ENCODE measurements at regions not wholly inside any gene's neighbourhood (a gene's known extent, or its start where the extent isn't known, plus 50 kb on each side); places are given as distances from the start of the nearest gene placed in this dataset.
"Not testable (repeated sequence)": the region's sequence is repeated elsewhere in the genome, so short reads cannot be mapped to it uniquely, and the experiment has no call there.

DNA sequence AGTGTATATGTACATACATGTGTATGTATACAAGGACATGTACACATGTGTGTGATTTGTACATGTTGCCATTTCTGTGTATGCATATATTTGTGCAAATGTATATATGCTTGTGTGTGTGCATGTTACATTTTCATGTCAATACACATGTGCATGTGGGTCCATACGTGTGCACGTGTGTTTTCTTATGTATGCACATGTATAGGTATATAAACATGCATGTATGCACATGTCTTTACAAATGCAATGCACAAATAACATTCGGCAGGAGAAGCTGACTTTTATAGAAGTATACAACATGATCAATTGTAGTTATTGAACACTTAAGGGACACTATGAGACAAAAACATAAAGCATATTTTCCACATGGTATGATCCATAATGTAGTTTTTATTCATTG is 307.4 kb upstream of the SEMA3C start:
- FAIRE-seq, result no peak
- Histone ChIP-seq H3K4me3 (ENCODE audit: control insufficient read depth in 2 of 3, extremely low read depth in 1 of 3, insufficient read depth in 2 of 3, low read depth in 1 of 3, low read length in 3 of 3) (no peak overlapping the region), H2AFZ (ENCODE audit: control insufficient read depth, low read length) (no peak overlapping the region), H3K4me2 (ENCODE audit: control insufficient read depth, extremely low read depth, insufficient read depth, low read depth, low read length) (no peak overlapping the region), H3K36me3 (ENCODE audit: control insufficient read depth in 2 of 2, extremely low read depth in 1 of 2, insufficient read depth in 2 of 2, low read length in 2 of 2) (no peaks in the 10 kb centered on the region), H3K9ac (ENCODE audit: control insufficient read depth, extremely low read depth, insufficient read depth, low read length) (no peak overlapping the region), H3K27me3 (ENCODE audit: control insufficient read depth, extremely low read depth, insufficient read depth, low read length) (no peaks in the 10 kb centered on the region), H3K79me2 (ENCODE audit: control insufficient read depth, insufficient read depth, low read length) (no peaks in the 10 kb centered on the region), H3K27ac (ENCODE audit: control insufficient read depth, insufficient read depth, low read length) (no peak overlapping the region), H4K20me1 (ENCODE audit: control insufficient read depth, extremely low read depth, insufficient read depth, low read length) (no peaks in the 10 kb centered on the region), H3K4me1 (ENCODE audit: control insufficient read depth, extremely low read depth, insufficient read depth, low read length) (no peaks in the 10 kb centered on the region), H3K9me3 (ENCODE audit: control insufficient read depth, low read depth, low read length) (peaks cover 2% of the 10 kb centered on the region), H3K9me1 (ENCODE audit: control insufficient read depth, extremely low read depth, insufficient read depth, low read length) (no peaks in the 10 kb centered on the region)
- dilution Hi-C loops (cut with MboI; ENCODE audit: extremely low pct_ligation_motif_present, low sequenced_read_pairs), result no loop called here
- TF ChIP-seq EZH2 (IDR thresholded peaks at IDR 0.05; ENCODE audit: low read length), result no peak
- TF ChIP-seq, protein P1, sequence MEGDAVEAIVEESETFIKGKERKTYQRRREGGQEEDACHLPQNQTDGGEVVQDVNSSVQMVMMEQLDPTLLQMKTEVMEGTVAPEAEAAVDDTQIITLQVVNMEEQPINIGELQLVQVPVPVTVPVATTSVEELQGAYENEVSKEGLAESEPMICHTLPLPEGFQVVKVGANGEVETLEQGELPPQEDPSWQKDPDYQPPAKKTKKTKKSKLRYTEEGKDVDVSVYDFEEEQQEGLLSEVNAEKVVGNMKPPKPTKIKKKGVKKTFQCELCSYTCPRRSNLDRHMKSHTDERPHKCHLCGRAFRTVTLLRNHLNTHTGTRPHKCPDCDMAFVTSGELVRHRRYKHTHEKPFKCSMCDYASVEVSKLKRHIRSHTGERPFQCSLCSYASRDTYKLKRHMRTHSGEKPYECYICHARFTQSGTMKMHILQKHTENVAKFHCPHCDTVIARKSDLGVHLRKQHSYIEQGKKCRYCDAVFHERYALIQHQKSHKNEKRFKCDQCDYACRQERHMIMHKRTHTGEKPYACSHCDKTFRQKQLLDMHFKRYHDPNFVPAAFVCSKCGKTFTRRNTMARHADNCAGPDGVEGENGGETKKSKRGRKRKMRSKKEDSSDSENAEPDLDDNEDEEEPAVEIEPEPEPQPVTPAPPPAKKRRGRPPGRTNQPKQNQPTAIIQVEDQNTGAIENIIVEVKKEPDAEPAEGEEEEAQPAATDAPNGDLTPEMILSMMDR (optimal IDR thresholded peaks at IDR 0.05 in 1 of 3, IDR thresholded peaks at IDR 0.05 in 1 of 3, conservative IDR thresholded peaks at IDR 0.05 in 1 of 3; ENCODE audit: extremely low read depth in 1 of 3, insufficient read depth in 2 of 3, low read length in 3 of 3), result no peak
- DNase-seq (ENCODE audit: low read depth, low spot score), result no peak

- FAIRE-seq; dilution Hi-C loops (cut with MboI; ENCODE audit: extremely low pct_ligation_motif_present, low sequenced_read_pairs); DNase-seq (ENCODE audit: low read depth, low spot score): not testable (repeated sequence)
These were observed 303.8 kb upstream of the SEMA3C start for GRCh38 chr7:81222692-81223091.

GRCh38 chr7:81221527-81222217 is 302.8 kb upstream of the SEMA3C start:
- no peak overlapping the region for H3K4me2 ChIP-seq (ENCODE audit: control insufficient read depth, extremely low read depth, insufficient read depth, low read depth, low read length)
- H3K9me3 ChIP-seq (ENCODE audit: control insufficient read depth, low read depth, low read length), result peaks cover 2% of the 10 kb centered on the region
- dilution Hi-C loops (cut with MboI; ENCODE audit: extremely low pct_ligation_motif_present, low sequenced_read_pairs), result no loop called here
- H3K27ac ChIP-seq (ENCODE audit: control insufficient read depth, insufficient read depth, low read length), result no peak overlapping the region
- no peaks in the 10 kb centered on the region for H3K36me3 ChIP-seq (ENCODE audit: control insufficient read depth in 2 of 2, extremely low read depth in 1 of 2, insufficient read depth in 2 of 2, low read length in 2 of 2)
- no peaks in the 10 kb centered on the region for H4K20me1 ChIP-seq (ENCODE audit: control insufficient read depth, extremely low read depth, insufficient read depth, low read length)
- H3K79me2 ChIP-seq (ENCODE audit: control insufficient read depth, insufficient read depth, low read length), result no peaks in the 10 kb centered on the region
- no peaks in the 10 kb centered on the region for H3K27me3 ChIP-seq (ENCODE audit: control insufficient read depth, extremely low read depth, insufficient read depth, low read length)
- no peak overlapping the region for H3K9ac ChIP-seq (ENCODE audit: control insufficient read depth, extremely low read depth, insufficient read depth, low read length)
- H3K9me1 ChIP-seq (ENCODE audit: control insufficient read depth, extremely low read depth, insufficient read depth, low read length), result no peaks in the 10 kb centered on the region
- FAIRE-seq (no peak), DNase-seq (ENCODE audit: low read depth, low spot score) (no peak)
- H2AFZ ChIP-seq (ENCODE audit: control insufficient read depth, low read length), result no peak overlapping the region
- no peak overlapping the region for H3K4me3 ChIP-seq (ENCODE audit: control insufficient read depth in 2 of 3, extremely low read depth in 1 of 3, insufficient read depth in 2 of 3, low read depth in 1 of 3, low read length in 3 of 3)
- no peak for TF ChIP-seq EZH2 (IDR thresholded peaks at IDR 0.05; ENCODE audit: low read length)
- TF ChIP-seq, protein P1 (optimal IDR thresholded peaks at IDR 0.05 in 1 of 3, IDR thresholded peaks at IDR 0.05 in 1 of 3, conservative IDR thresholded peaks at IDR 0.05 in 1 of 3; ENCODE audit: extremely low read depth in 1 of 3, insufficient read depth in 2 of 3, low read length in 3 of 3), result no peak
- H3K4me1 ChIP-seq (ENCODE audit: control insufficient read depth, extremely low read depth, insufficient read depth, low read length), result no peaks in the 10 kb centered on the region

More at GRCh38 chr7:81222692-81223091, 303.8 kb upstream of the SEMA3C start:
- not testable (repeated sequence) for H3K4me3 ChIP-seq (ENCODE audit: control insufficient read depth in 2 of 3, extremely low read depth in 1 of 3, insufficient read depth in 2 of 3, low read depth in 1 of 3, low read length in 3 of 3); H3K9me1 ChIP-seq (ENCODE audit: control insufficient read depth, extremely low read depth, insufficient read depth, low read length); H3K27me3 ChIP-seq (ENCODE audit: control insufficient read depth, extremely low read depth, insufficient read depth, low read length); H3K36me3 ChIP-seq (ENCODE audit: control insufficient read depth in 2 of 2, extremely low read depth in 1 of 2, insufficient read depth in 2 of 2, low read length in 2 of 2); H2AFZ ChIP-seq (ENCODE audit: control insufficient read depth, low read length); H3K4me2 ChIP-seq (ENCODE audit: control insufficient read depth, extremely low read depth, insufficient read depth, low read depth, low read length); H3K9me3 ChIP-seq (ENCODE audit: control insufficient read depth, low read depth, low read length); H3K4me1 ChIP-seq (ENCODE audit: control insufficient read depth, extremely low read depth, insufficient read depth, low read length); H4K20me1 ChIP-seq (ENCODE audit: control insufficient read depth, extremely low read depth, insufficient read depth, low read length); H3K79me2 ChIP-seq (ENCODE audit: control insufficient read depth, insufficient read depth, low read length); H3K9ac ChIP-seq (ENCODE audit: control insufficient read depth, extremely low read depth, insufficient read depth, low read length); H3K27ac ChIP-seq (ENCODE audit: control insufficient read depth, insufficient read depth, low read length)
